HL-60 (cell line): ENCODE measurements at regions not wholly inside any gene's neighbourhood (a gene's known extent, or its start where the extent isn't known, plus 50 kb on each side); places are given as distances from the start of the nearest gene placed in this dataset.

Experiments used
- DNase-seq, 2 experiments: peaks; one replicate each; pipeline ENCODE4 v3.0.0-alpha.2; 2010 to 2020; ENCODE audit warnings: low read depth in 1 of 2, low spot score in 1 of 2
- H3K27ac ChIP-seq: fragments of 250-450 bp; sonication (Bioruptor Pico); replicated peaks from 2 replicates; pipeline ENCODE4 v1.5.1; 2020; ENCODE audit warnings: mild to moderate bottlenecking, moderate library complexity
- H3K27me3 ChIP-seq: fragments of 250-450 bp; sonication (Bioruptor Pico); 2 replicates; pipeline ENCODE4 v1.5.1; 2021; ENCODE audit warnings: mild to moderate bottlenecking, moderate library complexity; ENCODE audit not compliant: insufficient read depth, poor library complexity, severe bottlenecking
- H3K4me3 ChIP-seq: replicated peaks from 2 replicates; pipeline ENCODE4 v1.5.1; 2011; ENCODE audit warnings: mild to moderate bottlenecking, control low read depth, low read length; ENCODE audit not compliant: insufficient read depth
- CTCF ChIP-seq: IDR thresholded peaks from one replicate; pipeline ENCODE4 v1.5.1; 2011; ENCODE audit warnings: low read length, control low read depth, inconsistent platforms; ENCODE audit not compliant: insufficient read depth
- GABPA ChIP-seq: IDR thresholded peaks from 2 replicates; pipeline ENCODE4 v1.6.1; 2012; ENCODE audit warnings: low read depth
- POLR2AphosphoS5 ChIP-seq: IDR thresholded peaks from 2 replicates; pipeline ENCODE4 v1.6.1; 2012; ENCODE audit warnings: low read depth
- REST ChIP-seq: IDR thresholded peaks from 2 replicates; pipeline ENCODE4 v1.6.1; 2012; ENCODE audit warnings: low read depth; ENCODE audit not compliant: insufficient replicate concordance
- SPI1 ChIP-seq: IDR thresholded peaks from 2 replicates; pipeline ENCODE4 v1.6.1; 2012; ENCODE audit warnings: low read depth, mild to moderate bottlenecking, borderline replicate concordance

GRCh38 chr22:34931026-34931425, 134.9 kb upstream of the ISX start:
- H3K27ac ChIP-seq, result no peak overlapping the region
- H3K27me3 ChIP-seq, result no peaks in the 10 kb centered on the region
- TF ChIP-seq GABPA (no peak), SPI1 (no peak), CTCF (no peak), POLR2AphosphoS5 (no peak), REST (no peak)
- no peak overlapping the region for H3K4me3 ChIP-seq
- DNase-seq, result no peak

- Histone ChIP-seq H3K27ac (no peak overlapping the region), H3K4me3 (no peak overlapping the region), H3K27me3 (no peaks in the 10 kb centered on the region)
- TF ChIP-seq GABPA (no peak), POLR2AphosphoS5 (no peak), SPI1 (no peak), CTCF (no peak), REST (no peak)
- DNase-seq, result no peak
Observed at GRCh38 chr22:34934261-34934660, 131.7 kb upstream of the ISX start.

GRCh38 chr22:34943830-34944229, 122.1 kb upstream of the ISX start:
- Histone ChIP-seq H3K4me3 (no peak overlapping the region), H3K27ac (no peak overlapping the region), H3K27me3 (no peaks in the 10 kb centered on the region)
- TF ChIP-seq REST, result no peak
- no peak for TF ChIP-seq GABPA
- TF ChIP-seq POLR2AphosphoS5, result no peak
- no peak for DNase-seq
